GM10266 (cell line): ENCODE measurements at regions not wholly inside any gene's neighbourhood (a gene's known extent, or its start where the extent isn't known, plus 50 kb on each side); places are given as distances from the start of the nearest gene placed in this dataset.

Experiments used
- DNase-seq: peaks from one replicate; pipeline ENCODE4 v3.0.0; 2012; ENCODE audit errors: extremely low spot score
- CTCF ChIP-seq: IDR thresholded peaks from 2 replicates; pipeline ENCODE4 v1.5.1; 2012; ENCODE audit warnings: mild to moderate bottlenecking, low read depth; ENCODE audit not compliant: control insufficient read depth, insufficient read depth; ENCODE audit errors: missing control alignments

- no peak for TF ChIP-seq CTCF
- no peak for DNase-seq
These were observed 683.8 kb downstream of the ZNF385D start for GRCh38 chr3:21067031-21067813.

- TF ChIP-seq CTCF: no peak
- no peak for DNase-seq
These were observed 688.1 kb downstream of the ZNF385D start for GRCh38 chr3:21062831-21063294.

- no peak for TF ChIP-seq CTCF
- DNase-seq: no peak
These were observed 691.6 kb downstream of the ZNF385D start for GRCh38 chr3:21059404-21059803.

GRCh38 chr3:21056293-21056692 lies 694.7 kb downstream of the ZNF385D start:
- TF ChIP-seq CTCF: no peak
- no peak for DNase-seq

GRCh38 chr3:21055015-21055414 lies 696.0 kb downstream of the ZNF385D start:
- TF ChIP-seq CTCF: no peak
- no peak for DNase-seq

- TF ChIP-seq CTCF: no peak
- DNase-seq: no peak
These were observed 696.9 kb downstream of the ZNF385D start for GRCh38 chr3:21054064-21054463.

- TF ChIP-seq CTCF: no peak
- DNase-seq: no peak
These were observed 701.5 kb downstream of the ZNF385D start for GRCh38 chr3:21049334-21050062.
